HG02642 (cell line): ENCODE measurements at regions not wholly inside any gene's neighbourhood (a gene's known extent, or its start where the extent isn't known, plus 50 kb on each side); places are given as distances from the start of the nearest gene placed in this dataset.

Source experiments
- ATAC-seq: cut with Tn5 transposase; IDR thresholded peaks from one replicate; pipeline ENCODE4 v1.9.1; 2021; ENCODE audit warnings: mild to moderate bottlenecking; ENCODE audit not compliant: unreplicated experiment, poor library complexity

DNA sequence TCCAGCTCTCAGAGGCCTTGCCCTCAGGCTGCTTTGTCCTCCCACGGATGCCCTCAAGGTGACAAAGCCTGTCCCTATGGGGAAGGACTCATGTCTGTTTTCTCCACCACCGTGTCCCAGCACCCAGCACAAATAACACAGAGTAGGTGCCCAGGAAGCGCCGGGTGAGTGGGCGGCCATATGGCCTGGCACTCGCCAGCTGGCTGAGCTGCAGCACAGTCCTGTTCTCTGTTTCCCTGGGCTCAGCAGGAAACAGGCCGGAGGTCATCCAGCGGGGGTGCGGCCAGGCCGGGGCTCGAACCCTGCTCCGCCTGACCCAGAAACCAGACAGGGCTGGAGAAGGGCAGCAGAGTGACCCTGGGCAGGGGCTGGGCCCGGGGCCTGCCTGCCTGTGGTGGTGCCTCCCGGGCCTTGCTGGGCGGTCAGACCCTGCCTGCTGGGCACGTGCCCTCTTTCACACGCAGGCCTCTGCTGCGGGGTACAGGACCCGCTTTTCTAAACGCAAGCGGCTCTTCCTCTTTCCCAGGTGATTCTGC is 139.0 kb upstream of the CIBAR2 start:
- ATAC-seq = no peak

DNA sequence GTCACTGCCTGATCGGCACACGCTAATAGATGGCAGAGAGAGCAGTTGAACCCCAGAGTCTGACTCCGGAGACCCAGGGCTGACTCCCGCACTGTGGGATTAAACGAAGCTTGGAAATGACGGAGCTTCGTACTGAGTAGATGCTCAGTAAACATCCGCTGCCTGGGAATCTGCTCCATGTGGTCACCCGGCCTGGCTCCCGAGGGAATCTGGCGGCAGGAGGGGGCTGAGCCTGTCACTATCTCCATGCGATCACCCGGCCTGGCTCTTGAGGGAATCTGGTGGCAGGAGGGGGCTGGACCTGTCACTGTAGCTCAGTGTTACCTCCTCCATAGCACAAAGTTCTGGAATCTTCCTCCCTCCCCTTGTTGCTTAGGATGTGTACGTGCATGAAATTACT is 139.7 kb upstream of the CIBAR2 start:
- ATAC-seq = no peak

DNA sequence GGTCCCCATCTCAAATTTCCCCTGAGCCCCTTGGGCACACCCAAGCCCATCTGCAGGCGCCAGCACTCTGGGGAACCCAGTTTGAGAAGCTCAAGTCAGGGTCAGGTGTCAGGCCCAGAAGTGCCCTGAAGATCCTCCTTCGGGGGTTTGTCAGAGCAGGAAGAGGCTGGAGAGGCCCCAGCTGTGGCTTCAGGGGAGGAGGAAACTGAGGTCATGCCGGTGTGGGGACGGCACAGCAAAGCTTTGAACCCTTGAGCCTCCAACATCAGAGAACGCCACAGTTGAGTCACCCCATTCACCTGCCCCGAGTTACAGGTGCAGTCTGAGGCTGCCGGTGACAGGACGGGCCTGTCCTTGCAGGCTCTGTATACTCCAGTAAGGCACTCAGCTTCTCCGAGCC is 140.2 kb upstream of the CIBAR2 start:
- ATAC-seq = no peak

DNA sequence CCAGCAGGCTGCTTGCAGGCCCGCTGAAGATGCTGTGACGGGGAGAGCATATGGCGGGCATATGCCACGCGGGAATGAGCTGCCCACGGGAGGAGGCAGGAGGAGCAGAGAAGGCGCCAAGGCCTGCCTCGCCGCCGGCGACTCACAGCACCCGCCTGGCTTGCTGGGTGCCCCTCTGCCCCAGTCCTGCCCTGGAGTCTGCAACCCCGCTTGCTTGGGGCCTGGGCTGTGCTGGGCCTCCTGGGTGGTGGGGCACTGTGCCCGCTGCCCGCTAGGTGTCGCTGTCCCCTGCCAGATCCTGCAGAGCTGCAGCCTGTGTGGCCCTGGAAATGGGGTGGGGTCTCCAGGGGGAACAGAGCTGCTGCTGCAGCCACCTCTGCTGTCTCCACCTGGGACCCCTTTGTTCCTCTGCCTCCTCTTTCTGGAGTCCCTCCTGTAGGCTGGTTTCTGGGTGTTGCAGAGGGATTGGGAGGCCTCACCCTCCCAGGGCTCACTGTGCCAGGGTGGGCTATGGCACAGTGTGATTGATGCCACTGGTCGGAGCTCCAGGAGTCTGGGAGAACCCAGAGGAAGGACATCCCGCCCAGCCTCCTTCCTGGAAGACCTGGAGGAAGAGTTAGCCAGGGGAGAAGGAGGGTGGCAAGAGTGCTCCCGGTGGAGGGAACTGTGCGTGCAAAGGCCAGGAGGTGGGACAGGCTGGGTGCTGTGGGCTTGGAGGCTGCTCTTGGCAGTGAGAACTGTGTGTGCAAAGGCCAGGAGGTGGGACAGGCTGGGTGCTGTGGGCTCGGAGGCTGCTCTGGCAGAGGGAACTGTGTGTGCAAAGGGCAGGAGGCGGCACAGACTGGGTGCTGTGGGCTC is 141.0 kb upstream of the CIBAR2 start:
- ATAC-seq = no peak

DNA sequence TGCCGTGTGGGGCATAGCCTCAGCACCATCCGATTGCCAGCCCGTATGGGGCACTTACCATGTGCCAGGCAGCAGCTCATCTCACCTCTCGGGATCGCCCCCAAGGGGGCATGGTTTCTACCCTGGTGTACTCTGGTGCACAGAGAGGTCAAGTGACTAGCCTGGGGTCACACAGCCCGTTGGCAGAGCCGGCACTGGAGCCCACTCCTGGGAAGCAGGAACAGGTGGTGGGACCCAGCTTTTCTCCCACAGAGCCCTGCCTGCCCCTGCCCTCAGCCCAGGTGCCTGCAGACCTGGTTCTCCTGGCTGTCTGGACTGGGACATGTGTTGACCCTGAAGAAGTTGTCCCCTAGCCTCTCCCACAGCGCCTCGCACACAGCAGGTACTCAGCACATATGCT is 141.8 kb upstream of the CIBAR2 start:
- no peak for ATAC-seq

DNA sequence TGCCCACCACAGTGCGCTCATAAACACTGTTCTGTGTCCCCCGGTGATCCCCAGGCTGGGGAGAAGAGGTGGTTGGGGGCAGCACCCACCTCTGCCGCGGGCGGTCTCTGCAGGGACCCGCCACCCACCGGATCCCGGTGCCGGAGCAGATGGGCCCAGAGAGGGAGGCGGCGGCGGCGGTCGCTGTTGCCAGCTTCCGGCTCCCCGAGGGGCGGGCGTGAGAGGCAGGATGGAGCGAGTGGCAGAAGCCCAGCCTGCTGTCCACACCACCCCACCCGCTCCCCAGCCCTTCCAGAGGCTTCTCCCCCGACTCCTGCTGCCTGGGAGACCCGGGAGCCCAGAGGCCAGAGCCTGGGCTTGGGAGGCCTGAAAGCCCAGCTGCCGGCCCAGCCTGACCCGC is 142.6 kb upstream of the CIBAR2 start:
- no peak for ATAC-seq

DNA sequence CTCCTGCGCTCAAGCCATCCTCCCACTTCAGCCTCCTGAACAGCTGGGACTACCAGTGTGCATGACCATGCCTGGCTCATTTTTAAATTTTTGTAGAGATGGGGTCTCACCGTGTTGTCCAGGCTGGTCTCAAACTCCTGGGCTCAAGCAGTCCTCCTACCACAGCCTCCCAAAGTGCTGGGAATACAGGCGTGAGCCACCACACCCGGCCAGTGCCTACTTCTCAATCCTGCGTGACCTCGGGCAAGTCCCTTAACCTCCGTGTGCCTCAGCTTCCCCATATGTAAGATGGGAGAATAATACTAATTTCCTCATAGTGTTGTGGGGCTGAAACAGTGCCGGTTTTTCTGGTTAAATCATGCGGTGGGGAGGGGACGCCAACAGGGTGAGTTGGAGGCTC is 143.5 kb upstream of the CIBAR2 start:
- no peak for ATAC-seq

DNA sequence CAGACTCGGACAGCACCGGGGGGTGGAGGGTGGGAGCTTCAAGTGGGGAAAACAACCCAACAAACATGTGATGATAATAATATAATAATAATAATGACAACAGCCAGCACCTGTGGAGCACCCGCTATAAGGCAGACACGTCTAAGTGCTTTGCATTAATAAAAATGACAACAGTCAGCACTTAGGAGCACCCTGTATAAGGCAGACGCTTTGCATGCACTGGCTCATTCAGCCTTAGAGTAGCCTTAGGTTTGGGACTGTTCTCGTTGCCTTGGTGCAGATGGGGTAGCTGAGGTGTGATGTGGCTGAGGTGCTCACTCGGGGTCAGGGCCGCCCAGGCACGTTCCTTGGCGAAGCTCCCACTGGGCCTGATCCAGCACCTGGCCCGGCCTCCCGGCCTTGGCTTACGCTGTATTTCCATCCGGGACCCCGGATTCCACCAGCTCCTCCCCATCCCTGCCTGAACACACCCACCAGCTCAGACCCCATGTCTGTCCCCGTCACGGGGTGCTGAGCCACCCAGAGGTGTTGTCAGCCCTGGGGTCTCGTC is 144.0 kb upstream of the CIBAR2 start:
- no peak for ATAC-seq

DNA sequence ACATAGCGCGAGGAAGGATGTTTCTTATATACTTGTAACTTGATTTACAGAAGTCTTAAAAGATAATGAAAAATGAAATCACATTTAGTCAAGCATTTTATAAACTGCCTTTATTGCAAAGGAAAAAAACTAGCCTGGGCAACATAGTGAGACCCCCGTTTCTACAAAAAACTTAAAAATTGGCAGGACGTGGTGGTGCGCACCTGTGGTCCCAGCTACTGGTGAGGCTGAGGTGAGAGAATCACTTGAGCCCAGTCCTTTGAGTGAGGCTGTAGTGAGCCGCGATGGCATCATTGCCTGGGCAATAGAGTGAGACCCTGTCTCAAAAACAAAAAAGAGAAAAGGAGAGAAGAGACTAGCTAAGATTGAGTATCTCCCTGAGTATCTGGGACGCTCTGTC is 145.2 kb upstream of the CIBAR2 start:
- ATAC-seq = no peak

DNA sequence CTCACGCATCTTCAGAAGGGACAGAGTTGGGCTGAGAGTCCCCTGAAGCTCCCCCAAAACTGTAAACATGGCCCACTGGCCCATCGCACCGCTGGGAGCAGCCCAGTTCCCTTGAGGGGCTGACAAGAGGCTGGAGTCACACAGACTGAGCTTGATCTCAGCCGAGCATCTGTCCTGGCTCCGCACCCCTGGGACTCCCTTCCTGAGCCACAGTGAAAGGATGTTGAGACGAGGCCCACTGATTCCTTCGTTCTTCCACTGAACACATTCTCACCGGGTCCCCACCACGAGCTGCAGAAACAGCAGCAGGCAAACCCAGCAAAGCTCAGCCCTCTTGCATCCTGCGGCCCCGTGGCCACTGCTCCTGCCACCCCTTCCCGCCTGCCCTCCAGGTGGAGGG is 145.9 kb upstream of the CIBAR2 start:
- no peak for ATAC-seq

DNA sequence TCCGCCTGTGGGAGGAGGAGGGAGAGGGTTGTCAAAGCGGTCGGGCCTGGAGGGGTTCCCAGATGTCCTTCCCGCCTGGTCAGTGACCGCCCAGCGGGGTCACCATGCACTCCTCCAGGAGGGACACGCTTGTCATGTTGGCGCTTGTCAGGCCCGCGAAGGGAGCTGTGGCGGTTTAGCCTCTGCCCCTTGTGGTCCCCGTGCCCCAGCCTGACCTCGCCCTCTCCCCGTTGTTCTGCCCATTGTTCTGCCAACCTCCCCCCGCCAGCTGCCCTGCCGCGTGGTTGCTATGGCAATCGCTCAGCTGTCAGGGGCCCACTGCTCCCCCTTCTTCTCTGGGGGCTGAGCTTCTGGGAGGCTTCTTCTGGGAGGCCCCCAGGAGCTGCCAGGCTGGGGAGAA is 146.4 kb upstream of the CIBAR2 start:
- no peak for ATAC-seq

DNA sequence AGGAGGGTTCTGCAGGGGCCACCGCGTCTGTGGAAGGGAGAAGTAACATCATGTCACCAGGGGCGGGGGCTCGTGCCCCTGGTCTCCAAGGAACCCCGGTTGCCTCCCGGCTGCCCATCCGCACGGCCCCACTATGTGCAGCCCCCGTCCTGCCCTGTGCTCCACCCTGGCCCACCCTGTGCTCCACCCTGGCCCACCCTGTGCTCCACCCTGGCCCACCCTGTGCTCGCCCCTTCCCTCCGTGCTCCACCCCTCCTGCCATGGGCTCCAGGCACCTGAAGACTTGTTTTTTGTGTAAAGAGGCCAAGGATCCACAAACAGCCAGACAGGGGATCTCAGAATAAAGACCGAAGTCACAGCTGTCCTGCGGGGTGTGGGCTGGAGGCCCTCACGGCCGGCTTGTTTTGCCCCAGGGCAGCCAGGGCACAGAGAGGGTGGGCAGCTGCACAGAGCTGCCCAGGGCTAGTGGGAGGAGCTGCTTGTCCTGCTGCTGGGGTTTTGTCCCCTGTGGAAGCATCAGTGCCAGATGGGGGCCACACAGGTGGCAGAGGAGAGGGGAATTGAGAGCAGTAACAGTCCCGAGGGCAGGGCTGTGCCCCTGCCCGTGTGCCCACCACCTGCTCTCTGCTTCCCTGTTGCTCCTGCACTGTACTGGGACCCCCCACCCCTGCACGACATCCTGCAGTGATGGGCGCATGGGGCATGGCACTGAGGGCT is 147.0 kb upstream of the CIBAR2 start:
- no peak for ATAC-seq

DNA sequence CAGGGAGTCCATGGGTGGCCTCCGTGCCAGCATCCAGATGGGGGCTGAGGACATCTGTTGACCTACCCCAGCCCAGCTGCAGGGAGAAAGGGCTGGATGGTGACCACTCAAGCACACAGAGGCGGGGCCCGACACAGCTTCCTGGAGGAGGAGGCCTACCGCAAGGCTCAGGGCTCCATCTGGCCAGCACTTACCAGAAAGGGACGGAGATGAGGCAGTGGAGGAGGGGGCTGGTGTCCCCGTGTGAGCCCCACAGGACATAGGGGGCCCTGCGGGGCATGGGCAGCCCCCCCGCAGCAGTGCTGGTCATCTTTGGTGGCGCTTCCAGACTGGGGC is 147.5 kb upstream of the CIBAR2 start:
- ATAC-seq = no peak

DNA sequence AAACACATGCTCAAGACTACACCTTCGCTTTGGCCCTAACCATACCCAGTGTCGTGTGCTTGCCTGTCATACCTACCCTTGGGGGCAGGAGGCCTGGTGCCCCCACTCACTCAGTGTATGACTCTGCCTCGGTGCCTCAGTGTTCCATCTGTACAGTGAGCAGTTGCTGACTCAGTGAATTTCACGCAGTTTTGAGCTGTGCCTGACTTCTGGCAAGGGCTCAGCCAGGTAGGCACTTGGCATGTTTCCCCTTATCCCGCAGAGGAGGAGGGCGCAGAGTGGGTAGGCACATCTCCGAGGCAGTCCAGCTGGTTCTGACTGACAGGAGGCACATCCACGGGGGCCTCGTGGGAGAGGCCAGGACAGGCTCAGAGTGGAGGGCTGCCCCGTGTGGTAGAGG is 148.9 kb upstream of the CIBAR2 start:
- ATAC-seq = no peak

DNA sequence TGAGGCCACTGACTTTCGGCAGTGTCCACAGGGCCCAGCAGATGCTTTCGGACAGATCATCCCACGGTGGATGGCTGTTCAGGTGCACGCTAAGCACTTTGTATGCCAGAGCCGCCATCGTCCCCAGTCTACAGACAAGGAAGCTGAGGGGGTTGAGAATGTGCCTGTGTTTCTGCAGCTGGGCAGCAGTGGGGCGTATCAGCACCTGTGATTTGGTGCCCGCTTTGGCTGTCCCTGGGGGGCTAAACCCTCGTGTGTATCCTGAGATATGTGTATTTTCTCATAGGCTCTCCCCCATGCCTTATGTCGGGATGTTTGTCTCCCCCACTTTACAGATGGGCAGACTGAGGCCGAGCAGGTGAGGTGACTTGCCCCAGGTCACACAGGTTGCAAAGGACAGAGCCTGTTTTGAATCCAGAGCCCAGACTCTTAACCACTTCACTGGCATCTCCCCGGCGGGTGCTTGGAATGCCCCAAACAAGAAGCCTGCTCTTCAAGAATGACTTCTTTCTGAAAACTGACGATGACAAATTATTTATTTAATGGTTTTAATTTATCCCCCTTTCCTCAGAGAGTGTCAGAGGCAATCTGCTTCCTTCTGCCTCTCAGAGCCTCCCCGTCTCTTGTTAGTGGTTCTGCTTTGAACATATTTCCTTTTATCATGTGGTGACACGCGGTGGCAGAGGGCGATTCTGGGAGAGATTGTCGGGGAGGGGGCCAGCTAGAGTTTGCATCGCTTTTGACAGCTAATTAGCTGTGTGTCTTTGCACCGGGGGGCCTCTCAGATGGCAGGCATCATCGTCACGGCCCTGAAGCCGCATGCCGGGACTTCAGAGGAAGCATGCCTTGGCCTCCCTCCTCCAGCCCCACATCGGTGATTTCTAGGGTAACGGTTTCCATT is 149.6 kb upstream of the CIBAR2 start:
- no peak for ATAC-seq

DNA sequence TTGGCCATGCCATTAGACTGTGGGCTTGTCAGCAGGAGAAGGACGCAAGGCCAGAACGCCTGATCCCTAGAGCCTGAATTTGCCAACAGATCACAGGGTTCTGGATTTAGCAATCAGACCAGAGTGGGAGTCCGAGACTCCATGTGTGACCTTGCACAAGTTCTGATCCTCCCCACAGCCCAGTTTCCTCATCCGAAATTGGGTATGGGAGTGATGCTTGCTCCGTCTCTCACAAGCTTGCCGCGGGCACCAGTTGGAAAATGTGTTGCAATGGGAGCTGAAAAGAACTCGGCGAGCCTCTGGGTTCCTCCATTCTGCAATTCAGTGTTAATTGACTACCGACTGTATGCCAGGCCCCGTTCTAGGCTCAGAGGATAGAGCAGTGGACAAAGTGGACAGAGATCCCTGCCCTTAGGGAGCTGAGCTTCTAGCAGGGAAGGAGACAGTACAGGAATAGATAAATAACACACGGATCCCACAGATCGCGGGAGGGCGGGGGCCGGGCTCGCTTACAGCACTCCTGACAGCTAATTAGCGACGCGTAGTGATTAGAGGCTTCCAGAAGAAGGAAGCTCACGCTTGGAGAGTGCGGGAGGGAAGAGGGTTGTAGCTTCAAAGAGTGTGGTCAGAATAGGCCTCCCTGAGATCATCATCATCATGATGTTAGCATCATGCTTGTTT is 150.4 kb upstream of the CIBAR2 start:
- no peak for ATAC-seq

DNA sequence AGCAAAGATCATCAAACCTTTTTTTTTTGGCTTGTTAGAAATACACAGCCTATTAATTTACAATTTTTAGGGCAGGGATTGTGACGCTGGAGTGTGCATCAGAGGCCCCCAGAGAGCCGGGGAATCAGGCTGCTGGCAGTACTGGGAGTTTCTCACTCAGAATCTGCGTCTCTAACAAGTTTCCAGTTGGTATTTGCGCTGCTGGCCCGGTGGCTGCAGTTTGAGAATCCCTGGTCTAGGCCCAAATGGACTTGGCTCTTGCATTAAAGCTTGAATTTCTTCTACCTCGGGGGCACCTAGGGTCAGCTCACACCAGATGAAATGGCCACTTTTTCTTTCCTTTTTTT is 150.9 kb upstream of the CIBAR2 start:
- no peak for ATAC-seq

DNA sequence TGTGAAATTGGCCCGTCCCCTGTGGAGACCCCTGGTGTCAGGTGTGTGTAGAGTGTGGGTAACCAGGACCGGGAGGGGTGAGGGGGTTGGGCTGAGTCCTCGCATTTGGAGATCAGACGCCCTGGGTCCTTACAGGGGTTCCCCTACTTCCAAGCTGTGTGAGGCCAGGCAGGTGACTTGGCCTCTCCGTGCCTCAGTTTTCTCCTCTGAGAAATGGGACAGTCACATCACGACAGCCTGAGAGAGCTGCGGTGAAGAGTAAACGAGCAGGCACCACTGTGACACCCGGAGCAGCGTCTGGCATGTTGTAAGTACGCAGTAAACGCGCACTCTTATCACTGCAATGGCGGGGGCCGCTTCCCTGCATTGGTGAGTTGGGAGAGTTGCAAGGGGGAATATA is 152.5 kb upstream of the CIBAR2 start:
- ATAC-seq = no peak

DNA sequence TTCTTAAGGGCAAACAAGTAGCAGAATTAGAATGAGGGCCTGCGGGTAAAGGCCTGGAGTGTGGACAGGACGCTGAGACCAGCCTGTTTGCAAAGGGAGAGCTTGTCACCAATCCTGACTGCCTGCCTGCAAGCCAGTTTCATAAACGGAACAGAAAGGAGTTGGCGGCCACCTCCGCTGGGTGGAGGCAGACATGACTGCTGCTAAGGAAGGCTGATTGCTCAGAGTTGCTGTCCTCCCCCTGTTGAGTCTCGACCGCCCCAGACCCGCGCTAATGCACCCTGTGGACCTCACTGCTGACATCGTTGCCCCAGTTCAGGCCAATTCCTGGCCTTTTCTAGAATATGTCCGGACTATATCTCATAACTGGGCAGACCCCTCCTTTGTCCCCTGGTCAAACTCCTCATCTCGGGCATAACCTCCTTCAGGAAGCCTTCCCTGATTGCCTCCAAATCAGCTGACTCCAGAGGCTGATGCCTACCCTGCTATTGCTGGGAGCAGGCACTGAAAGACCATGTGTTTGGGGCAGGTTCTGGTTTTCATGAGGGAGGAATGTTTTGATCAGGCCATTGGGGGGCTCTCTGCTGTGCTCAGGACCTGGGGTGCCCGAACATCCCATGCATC is 153.0 kb upstream of the CIBAR2 start:
- no peak for ATAC-seq

DNA sequence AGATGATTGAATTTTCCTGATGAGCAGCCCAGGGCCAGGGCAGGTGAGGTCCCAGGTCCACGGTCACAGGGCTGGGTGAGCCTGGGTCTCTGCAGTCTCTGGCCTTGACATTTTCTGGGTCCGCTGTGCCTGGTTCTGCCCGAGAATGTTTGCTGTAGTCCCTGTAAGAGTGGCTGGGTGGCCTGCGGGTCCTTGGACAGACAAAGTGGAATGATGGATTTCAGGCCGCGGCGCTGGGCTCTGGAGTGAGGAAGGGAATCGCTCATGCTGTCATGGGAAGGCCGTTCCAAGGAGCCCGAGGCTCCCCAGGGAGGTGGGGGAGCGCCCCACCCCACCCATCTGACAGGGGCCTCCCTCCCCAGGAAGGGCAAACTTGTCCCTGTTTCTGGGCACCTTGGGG is 153.5 kb upstream of the CIBAR2 start:
- no peak for ATAC-seq
